HG03097 (cell line): ENCODE measurements at regions not wholly inside any gene's neighbourhood (a gene's known extent, or its start where the extent isn't known, plus 50 kb on each side); places are given as distances from the start of the nearest gene placed in this dataset.

ENCODE experiments used
- ATAC-seq: cut with Tn5 transposase; IDR thresholded peaks from one replicate; pipeline ENCODE4 v1.9.1; 2021; ENCODE audit not compliant: unreplicated experiment, low FRiP score

DNA sequence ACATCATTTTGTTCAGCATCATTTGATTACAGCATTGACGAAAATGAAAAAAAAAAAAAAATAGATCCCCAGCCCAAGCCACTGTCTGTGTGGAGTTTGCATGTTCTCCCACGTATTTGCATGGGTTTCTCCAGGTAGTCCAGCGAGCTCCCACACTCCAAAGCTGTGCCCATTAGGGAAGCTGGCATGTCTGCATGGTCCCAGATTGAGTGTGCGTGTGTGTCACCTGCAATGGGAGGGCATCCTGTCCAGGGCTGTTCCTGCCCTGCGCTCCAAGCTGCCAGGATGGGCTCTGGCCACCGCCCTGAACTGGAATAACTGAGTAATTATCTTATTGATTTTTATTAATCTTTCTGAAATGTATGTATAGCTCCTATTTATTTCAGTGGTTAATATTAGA, 88.6 kb downstream of the KLF12 start:
- no peak for ATAC-seq

DNA sequence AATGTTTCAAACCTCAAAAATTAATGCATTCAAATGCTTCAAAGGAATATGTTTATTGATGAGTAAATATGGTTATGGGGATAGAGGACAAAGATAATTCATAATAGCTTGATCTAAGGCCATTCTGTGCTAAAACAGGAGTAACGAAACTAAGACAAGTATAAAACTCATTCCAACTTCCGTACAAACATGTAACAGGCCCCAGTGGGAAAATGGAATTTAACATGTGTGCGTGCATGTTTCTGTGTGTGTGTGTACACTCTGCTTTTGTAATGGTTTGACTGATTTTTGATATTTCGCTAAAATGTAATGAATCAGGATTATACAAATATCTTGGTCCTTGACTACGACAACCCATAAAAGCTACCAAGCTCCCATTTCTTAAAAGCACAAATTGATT, 91.0 kb downstream of the KLF12 start:
- no peak for ATAC-seq

DNA sequence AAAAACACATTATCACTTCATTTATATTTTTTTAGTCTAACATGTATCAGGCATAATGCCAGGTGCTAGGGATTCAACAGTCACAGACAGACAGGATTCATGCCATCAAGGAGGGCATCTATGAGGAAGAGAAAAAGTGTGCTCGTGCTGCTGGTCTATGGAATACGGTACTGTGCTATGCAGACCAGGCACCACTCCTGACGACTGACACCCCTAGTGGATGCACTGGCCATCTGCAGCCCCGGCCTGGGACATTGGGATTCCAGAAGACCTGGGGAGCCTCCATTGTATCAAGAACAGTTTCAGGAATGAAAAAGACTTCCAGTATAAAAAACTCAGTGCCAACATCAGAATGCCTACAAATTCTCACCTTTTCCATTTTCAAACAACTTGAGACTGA, 94.0 kb downstream of the KLF12 start:
- peak; percentile 43 for ATAC-seq

DNA sequence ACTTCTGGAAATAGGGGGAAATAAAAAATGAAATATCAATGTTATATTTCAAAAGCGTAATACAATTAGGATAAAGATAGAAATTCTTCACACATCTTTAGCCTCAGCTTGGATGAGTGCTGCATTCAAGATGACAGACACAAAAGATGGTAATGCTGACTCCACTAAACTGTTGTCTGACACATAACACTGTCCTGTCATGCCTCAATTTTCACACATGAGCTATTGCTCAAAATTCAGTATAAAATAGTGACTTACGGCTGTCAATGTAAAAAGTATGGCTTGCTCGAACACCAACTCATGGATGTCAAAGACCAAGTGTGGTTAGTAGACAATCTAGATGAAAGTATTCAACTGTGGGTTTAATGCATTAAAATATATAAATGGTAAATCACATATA, 94.5 kb downstream of the KLF12 start:
- ATAC-seq: no peak

DNA sequence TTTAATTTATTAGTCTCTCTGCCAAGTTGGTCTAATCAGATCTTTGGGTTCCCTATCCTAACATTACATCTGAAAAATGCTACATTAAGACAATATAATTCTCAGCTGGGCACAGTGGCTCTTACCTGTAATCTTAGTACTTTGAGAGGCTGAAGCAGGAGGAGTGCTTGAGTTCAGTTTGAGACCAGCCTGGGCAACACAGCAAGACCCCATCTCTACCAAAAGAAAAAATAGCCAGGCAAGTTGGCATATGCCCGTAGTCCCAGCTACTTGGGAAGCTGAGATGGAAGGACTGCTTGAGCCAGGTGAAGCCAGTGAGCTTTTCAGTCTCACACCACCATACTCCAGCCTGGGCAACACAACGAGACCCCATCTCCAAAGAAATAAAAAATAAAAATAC, 95.0 kb downstream of the KLF12 start:
- ATAC-seq: no peak

DNA sequence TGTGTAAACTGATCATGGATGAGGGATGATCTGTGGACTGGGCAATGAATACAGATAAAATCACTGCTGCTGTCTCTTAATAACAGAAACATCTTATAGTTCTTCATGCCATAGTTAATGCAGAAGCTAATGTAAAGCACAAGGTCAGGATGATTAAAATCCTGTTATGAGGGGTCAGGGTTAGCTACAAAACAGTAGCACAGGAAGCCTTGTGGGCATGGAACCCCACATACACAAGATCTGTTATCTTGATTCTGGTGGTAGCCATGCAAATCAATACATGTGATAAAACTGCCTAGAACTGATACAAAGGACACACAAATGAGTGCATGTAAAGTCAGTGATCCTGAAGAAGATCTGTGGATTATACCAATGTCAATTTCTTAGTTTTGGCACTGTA, 96.4 kb downstream of the KLF12 start:
- ATAC-seq: no peak

DNA sequence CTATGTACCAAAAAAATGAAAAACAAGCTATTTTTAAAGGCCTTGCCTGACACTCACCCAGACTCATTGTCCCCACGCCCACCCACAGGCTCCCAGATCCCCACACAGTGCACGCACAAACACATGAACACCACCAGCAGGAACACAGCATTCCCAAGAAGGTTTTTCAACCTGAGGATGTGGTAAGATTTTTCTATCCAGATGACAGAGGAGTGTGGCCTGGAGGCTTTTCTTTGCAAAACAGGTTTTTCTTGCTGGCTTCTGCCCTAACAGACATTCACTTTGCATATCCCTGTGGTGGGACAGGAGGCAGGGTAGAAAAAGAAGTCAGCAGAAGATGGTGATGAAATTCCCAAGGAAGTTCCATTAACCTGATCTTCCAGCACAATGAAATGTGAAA, 97.8 kb downstream of the KLF12 start:
- no peak for ATAC-seq

DNA sequence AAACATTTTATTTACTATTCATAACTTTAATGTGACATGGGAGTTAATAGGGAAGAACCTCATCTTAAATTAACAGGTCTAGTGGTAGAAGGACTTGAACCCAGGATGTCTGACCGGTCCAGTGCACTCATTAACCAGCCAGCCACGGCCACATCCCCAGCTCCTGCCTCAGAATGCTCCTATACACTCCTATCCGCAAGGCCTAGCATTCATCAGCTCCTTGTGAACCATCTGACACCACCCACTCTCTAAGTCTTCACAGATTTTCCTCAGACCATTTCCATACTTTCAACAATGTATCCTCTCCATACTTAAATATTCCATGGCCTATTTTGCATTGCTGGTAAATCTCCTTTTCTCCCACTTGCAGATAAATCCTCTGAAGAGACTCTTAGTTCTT, 98.3 kb downstream of the KLF12 start:
- no peak for ATAC-seq

DNA sequence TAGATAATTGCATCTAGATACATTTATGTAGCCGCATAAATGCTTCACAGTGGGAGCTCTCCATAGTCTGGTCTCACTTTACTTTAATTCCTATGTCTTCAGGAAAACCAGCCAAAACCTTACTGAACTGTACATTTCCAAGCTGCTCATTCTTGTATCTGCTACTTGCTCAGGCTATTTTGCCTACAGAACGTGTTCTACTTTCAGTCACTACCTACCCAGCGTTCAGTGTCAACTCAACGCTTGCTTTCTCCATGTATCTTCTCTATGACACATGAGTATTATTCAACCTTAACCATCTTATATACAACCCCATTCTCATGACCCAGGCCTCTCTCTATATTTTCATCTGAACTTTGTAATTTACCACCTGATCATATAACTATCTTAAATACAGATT, 101.9 kb downstream of the KLF12 start:
- no peak for ATAC-seq

DNA sequence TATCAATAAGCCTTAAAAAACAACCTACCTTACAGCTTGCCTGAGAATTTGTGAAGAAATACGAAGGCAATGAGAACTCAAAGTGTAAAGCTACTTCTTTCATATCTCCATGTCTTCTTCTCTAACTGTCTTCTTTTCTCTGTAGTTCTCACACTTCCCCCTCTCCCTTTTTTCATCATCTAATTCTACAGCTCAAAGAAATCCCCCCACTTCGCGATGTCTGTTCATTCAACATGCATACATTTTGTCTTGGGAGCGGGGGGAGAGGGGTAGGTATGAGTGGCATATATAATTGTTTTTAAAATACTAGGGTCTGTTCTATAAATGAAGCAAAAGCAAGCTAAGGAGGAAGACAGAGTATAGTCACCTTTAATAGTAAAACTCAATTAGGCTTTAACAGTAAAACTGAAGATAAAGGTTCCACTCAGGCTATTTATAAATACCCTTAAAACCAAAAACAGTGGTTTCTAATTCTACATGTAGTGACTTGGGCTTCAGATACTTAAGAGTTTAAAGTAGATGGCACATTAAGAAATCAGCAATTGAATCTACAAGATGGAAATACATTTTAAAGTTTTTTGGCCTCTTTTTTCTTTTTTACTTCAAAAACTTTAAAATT, 106.9 kb downstream of the KLF12 start:
- ATAC-seq: peak; percentile 31

DNA sequence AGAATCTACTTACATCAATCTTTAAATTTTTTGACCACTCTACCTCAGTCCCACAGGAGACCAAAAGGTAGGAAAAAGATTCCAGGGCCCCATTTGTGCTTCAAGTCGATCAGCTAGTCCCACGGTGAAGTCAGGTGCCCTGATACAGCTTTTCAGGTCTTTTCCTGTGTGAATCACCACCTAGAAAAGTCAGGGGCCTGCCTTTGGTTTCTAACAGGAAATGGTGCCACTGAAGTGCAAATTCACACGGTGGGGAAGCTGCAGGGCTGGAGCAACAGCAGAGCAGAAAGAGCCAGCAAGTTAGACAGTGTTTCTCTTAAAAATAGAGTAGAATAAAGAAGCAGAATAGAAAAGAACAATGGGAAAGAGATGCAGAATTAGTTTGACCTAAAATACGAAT, 107.5 kb downstream of the KLF12 start:
- ATAC-seq: peak; percentile 87

DNA sequence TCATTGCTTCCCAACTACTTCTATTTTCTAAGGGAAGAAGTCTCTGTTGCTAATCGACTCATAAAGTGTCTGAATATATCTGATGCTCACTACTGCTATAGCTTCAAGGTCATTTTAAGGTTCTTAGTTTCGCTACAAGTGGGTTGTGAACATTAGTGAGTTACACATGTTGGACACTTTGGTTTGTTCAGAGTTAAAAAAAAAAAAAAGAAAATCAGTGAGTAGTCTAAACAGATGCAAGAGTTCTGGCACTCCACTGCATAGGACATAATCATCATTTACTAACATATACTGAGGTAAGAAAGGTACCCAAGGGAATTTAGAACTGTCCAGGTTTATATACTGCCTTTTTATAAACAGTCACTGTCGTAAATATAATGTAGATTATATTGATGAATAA, 108.8 kb downstream of the KLF12 start:
- no peak for ATAC-seq

DNA sequence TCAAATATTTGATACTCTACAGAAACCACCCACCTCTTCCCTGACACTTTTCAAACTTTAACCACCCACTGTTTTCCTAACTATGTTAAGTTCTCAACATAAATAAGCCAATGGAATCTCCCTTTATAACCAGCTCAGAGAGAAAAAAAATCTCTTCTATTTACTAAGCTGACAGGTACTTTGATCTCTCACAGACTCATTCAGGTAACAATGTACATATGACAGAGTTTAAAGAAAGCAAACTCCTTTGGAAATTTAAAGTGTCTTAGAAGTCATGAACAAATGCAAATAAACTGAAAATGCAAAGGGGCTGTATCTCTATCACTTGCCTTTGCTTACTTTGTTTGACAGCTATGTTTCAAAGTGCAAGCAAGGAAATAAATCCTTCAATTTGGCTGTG, 109.3 kb downstream of the KLF12 start:
- no peak for ATAC-seq

DNA sequence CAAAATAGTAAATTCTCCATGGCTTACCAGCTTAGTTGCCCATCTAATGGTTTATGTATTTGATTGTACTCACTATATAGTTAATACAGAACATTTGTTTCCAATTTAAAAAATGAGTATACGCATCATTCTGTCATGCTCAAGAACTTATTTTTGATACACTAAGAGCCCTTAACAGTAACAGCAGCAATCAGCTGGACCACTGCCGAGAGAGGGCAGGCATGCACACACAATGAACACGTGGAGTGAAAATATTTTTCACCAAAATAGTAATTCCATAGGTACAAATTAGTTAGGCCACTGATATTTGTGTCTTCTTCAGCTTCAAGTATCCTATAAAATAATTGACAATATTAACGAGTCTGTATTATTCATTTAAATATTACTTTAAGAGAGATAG, 109.9 kb downstream of the KLF12 start:
- ATAC-seq: no peak

DNA sequence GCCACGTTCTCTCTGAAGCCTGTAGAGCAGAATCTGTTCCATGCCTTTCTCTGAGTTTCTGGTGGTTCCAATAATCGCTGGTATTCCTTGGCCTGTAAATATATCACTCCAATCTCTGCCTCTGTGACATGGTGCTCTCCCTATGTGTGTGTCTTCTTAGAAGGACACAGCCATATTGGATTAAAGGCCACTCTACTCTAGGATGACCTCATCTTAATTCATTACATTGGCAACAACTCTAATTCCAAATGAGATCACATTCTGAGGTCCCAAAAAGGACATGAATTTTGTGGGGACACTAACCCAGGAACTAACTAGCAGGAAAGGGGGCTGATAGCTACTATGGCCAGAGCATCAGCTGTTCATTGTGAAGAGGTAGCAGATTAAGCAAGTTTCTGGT, 110.7 kb downstream of the KLF12 start:
- no peak for ATAC-seq

DNA sequence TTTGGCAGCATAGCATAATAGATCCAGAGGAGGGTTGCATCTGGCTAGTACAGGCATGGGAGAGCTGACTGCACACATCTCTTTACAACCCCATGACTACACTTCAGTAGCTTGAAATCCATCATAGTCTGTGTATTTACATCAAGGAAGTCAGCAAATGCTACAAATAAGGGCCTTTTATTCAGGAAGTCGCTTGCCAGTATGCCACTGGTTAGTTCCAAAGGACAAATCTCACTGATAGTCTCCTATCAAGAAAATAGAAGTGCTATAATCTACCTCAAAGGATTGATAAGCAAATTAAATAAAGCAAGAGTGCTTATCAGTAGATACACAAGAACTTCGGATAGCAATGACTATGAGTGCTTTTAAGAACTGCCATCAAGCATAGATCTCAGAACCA, 112.7 kb downstream of the KLF12 start:
- ATAC-seq: no peak

DNA sequence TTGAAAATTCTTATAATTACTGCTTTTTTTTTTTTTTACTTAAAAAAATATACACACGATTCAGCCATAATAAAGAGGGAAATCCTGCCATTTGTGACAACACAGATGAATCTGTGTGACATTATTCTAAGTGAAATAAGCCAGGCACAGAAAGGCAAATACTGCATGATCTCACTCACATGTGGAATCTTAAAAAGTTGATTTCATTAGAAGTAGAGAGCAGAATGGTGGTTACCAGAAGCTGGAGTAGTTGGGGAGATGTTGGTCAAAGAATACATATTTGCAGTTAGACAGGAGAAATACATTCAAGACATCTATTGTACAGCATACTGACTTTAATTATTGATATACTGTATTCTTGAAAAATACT, 116.2 kb downstream of the KLF12 start:
- ATAC-seq: no peak

DNA sequence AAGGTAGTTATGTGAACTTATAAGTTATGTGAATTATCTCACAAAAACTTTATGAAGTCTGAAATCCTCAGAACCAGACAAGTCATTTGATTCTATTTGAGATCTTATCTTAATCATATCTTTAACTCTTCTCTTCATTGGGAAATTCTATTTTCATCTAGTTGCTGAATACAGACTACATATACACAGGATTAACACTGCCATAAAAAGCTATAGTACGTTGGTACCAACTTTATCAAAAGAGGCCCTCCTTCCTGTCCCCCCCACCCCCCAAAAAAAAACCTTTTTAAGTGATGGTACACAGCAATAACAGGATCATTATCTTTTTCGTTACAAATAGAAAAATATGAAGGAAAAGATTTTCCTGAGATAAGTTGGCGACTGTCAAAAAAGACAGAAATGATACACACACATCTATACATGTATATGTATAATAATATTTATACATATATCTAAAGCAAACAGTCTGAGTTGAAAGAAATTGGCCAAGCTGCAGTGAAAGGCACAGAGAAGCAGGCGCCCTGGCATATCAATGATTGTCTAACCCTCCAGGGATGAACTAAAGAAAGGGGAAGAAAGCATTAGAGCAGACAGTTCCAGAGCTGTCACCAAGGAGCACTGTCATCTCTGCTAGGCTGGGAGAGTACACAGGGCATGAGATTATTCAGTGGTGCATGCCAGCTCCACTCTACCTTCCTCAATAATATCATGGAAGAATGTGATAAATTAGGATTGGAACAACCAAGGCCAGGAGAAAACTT, 116.7 kb downstream of the KLF12 start:
- ATAC-seq: peak; percentile 89

DNA sequence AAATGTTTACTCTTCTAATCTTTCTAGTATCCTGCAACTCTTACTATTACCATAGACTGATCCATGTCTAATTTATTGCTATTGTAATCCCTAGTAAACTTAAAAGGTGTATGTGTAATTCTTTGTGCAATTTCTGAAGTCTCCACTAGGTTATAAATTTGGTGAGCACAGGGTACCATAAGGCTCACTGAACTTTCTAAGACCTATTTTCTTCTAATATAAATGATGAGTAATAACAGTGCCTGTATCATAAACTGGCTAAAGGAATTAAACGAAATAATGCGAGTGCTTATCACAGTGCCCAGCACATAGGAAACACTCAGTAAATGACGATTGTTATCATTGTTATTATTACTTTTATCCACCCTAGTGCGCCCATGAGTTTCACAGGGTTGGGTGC, 119.1 kb downstream of the KLF12 start:
- ATAC-seq: no peak

DNA sequence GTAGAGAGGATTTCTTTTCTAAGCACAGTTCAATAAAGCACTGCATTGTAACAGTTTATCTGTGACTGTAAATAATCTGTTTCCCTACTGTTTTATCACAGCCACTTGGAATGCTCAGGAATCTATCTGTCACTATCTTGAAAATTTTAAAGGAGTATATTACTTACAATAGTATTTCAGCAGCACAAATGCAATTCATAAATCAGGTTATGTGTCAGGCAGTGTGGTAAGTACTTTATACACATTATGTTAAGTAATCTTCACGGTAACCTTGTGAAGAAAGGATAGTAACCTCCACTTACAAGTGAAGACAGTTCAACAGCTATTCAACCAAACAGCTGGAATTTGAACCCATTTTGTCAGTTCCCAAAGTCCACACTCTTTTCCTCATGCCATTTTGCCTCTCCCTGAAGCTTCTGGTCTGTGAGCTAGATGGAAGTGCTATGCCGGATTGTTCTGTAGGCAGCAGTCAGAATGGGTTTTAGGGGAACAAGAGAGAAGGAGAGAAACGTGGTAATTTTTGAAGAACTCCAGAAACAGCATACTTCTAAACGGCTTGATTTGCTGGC, 125.0 kb downstream of the KLF12 start:
- ATAC-seq: no peak

DNA sequence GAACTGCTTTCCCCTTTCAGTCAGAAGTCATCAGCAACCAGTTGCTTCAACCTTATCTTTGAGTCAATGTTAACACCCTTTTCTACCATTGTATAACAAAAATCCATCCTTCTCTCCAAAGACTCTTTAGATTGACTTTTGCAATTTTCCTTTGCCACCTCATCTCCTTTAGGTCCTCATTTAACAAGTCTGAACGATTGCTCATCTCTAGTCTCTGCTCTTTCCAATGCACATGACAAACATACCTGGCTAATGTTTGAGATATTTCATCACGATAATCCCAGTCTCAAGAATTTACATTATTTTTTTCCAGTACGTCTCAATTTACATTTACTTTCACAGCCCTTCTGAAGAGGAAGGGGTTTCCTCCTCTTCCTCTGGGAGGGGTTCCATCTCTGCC, 127.5 kb downstream of the KLF12 start:
- ATAC-seq: no peak
